BLaER1 treated with 17β-estradiol and CSF1 and Interleukin-3, amounts not matched to agents 10 nM and 100 nM (cell line): ENCODE measurements at regions not wholly inside any gene's neighbourhood (a gene's known extent, or its start where the extent isn't known, plus 50 kb on each side); places are given as distances from the start of the nearest gene placed in this dataset.

Experiments
- H3K27ac ChIP-seq, 11 experiments: shearing (Covaris generic); formaldehyde crosslinking; 2 replicates each; pipeline ENCODE4 v1.8.1; 2022
- H3K27me3 ChIP-seq, 11 experiments: shearing (Covaris generic); formaldehyde crosslinking; 2 replicates each; pipeline ENCODE4 v1.8.1; 2022
- H3K36me3 ChIP-seq, 11 experiments: shearing (Covaris generic); formaldehyde crosslinking; 2 replicates each; pipeline ENCODE4 v1.8.1; 2022
- H3K4me1 ChIP-seq, 10 experiments: shearing (Covaris generic); formaldehyde crosslinking; 2 replicates each; pipeline ENCODE4 v1.8.1; 2022
- H3K4me2 ChIP-seq, 11 experiments: shearing (Covaris generic); formaldehyde crosslinking; 2 replicates each; pipeline ENCODE4 v1.8.1; 2022
- H3K4me3 ChIP-seq, 10 experiments: shearing (Covaris generic); formaldehyde crosslinking; 2 replicates each; pipeline ENCODE4 v1.8.1; 2022
- H3K9ac ChIP-seq, 11 experiments: shearing (Covaris generic); formaldehyde crosslinking; 2 replicates each; pipeline ENCODE4 v1.8.1; 2022
- H3K9me3 ChIP-seq, 11 experiments: shearing (Covaris generic); formaldehyde crosslinking; replicated peaks in 1 of 11; 2 replicates each; pipeline ENCODE4 v1.8.1; 2022
- H4K20me1 ChIP-seq, 11 experiments: shearing (Covaris generic); formaldehyde crosslinking; 2 replicates each; pipeline ENCODE4 v1.8.1; 2022
- Cebpa-rat ChIP-seq, 11 experiments: shearing (Covaris generic); IDR thresholded peaks; 2 replicates each; pipeline ENCODE4 v1.8.1; 2022

DNA sequence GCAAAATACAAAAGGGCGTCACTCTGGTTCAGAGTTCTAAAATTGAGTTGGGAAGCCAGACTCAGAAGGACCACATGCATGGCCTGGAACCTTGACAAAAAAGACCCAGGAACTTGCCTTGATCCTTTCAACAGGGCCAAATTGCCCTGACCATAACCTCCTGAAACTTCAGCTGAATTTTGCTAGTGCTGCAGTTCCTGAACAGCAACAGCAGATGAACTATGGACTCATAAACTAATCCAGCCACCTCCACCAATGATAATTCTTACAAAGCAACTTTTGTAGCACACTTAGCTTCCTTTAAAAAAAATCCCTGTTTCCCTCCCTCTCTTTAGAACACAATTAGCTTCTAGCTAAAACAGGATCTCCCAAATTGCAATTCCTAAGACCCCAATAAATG lies 155.9 kb downstream of the MAT2B start:
- Histone ChIP-seq H3K4me1 (peaks cover 0 to 34% (median 19%) of the 10 kb centered on the region in 10 experiments; a peak in 14 of 20 replicates), H3K4me3 (no peak overlapping the region), H3K9ac (no peak overlapping the region), H3K27ac (peak overlapping the region in 3 of 11 experiments; percentile 23 to 40 (median 30); a peak in 4 of 22 replicates), H3K4me2 (peak overlapping the region in 6 of 11 experiments; percentile 12 to 66 (median 58); a peak in 9 of 22 replicates), H4K20me1 (no peaks in the 10 kb centered on the region), H3K27me3 (no peaks in the 10 kb centered on the region), H3K36me3 (no peaks in the 10 kb centered on the region), H3K9me3 (no peaks in the 10 kb centered on the region; a peak in 1 of 22 replicates)
- TF ChIP-seq Cebpa-rat (IDR thresholded peaks at IDR 0.05), result no peak

DNA sequence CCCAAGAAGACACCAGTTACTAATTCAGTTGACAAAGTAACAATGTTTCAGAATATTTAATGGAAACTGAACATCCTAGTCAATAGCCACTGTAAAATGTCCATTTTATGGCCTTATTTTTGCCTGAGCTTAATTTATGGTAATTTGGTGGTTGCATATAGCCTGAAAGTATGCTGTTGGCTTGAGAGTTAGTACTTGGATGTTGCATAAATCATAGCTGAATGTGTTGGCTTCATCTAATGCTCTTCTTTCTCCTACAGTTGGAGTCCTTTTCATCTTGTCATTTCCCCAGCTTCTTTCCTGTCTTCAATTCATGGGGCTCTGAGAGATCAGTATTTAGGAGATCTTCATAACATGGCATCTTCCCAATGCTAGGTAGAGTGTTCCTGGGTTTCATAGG lies 164.6 kb downstream of the MAT2B start:
- Histone ChIP-seq H3K9me3 (no peaks in the 10 kb centered on the region), H3K9ac (no peak overlapping the region), H3K4me3 (no peak overlapping the region), H3K36me3 (no peaks in the 10 kb centered on the region), H4K20me1 (no peaks in the 10 kb centered on the region), H3K27ac (no peak overlapping the region), H3K4me2 (no peak overlapping the region), H3K4me1 (no peaks in the 10 kb centered on the region), H3K27me3 (no peaks in the 10 kb centered on the region)
- no peak for TF ChIP-seq Cebpa-rat (IDR thresholded peaks at IDR 0.05)

DNA sequence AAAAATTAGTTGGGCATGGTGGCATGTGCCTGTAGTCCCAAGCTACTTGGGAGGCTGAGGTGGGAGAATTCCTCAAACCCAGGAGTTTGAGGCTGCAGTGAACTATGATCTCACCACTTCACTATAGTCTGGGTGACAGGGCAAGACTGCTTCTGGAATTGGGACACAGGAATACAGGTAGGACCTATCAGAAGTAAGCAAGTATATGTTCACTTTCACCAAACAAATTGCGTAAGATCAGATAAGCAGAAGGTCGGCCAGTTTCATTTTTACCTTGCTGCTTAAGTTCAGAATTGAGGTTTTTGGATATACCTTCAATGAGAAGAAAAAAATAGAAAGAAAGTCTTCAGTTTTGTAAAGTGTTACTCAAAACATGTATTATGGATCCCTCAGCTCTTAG lies 171.7 kb downstream of the MAT2B start:
- TF ChIP-seq Cebpa-rat (IDR thresholded peaks at IDR 0.05), result peak in 5 of 11 experiments; percentile 7 to 46 (median 43); a peak in 3 of 22 replicates
- no peaks in the 10 kb centered on the region for H3K4me1 ChIP-seq
- H3K36me3 ChIP-seq, result no peaks in the 10 kb centered on the region
- no peak overlapping the region for H3K4me3 ChIP-seq
- no peak overlapping the region for H3K9ac ChIP-seq
- no peak overlapping the region for H3K27ac ChIP-seq
- H3K4me2 ChIP-seq, result no peak overlapping the region
- no peaks in the 10 kb centered on the region for H3K27me3 ChIP-seq
- H3K9me3 ChIP-seq, result no peaks in the 10 kb centered on the region
- H4K20me1 ChIP-seq, result no peaks in the 10 kb centered on the region

DNA sequence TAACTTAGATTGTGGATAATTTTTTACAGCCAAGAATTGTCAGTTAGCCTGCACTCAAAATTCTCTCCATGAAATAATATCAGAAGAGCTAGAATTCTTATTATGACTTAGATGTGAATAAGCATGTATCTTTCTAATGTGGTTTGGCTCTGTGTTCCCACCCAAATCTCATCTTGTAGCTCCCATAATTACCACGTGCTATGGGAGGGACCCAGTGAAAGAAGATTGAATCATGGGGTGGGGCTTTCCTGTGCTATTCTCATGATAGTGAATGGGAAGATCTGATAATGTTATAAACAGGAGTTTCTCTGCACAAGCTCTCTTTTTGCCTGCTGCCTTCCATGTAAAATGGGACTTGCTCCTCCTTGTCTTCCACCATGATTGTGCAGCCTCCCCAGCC lies 176.8 kb downstream of the MAT2B start:
- Histone ChIP-seq H3K4me2 (no peak overlapping the region), H3K27me3 (no peaks in the 10 kb centered on the region), H3K36me3 (no peaks in the 10 kb centered on the region), H3K4me1 (no peaks in the 10 kb centered on the region), H3K9ac (no peak overlapping the region), H3K9me3 (no peaks in the 10 kb centered on the region), H3K4me3 (no peak overlapping the region), H4K20me1 (no peaks in the 10 kb centered on the region), H3K27ac (no peak overlapping the region)
- no peak for TF ChIP-seq Cebpa-rat (IDR thresholded peaks at IDR 0.05)

DNA sequence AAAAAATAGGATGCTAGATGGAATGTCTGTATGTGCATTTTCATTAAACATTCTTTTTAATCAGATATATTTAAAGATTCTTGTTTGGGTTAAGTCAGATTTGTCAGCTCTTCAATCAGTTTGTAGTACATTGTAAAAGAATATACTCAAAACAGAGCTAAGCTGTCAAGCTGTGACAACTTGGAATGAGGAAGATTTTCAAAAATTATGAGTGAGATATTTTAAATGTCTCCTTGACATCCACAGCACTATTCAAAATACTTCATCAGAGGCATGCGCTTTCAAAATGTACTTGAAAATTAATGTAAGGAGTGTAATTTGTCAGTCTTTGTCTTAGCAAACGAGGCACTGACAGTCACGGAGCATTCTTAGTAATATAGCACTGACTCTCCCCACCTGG lies 182.0 kb downstream of the MAT2B start:
- Histone ChIP-seq H3K9me3 (no peaks in the 10 kb centered on the region), H3K27ac (no peak overlapping the region), H4K20me1 (no peaks in the 10 kb centered on the region), H3K4me3 (no peak overlapping the region), H3K9ac (no peak overlapping the region), H3K36me3 (no peaks in the 10 kb centered on the region), H3K4me2 (no peak overlapping the region), H3K27me3 (no peaks in the 10 kb centered on the region), H3K4me1 (no peaks in the 10 kb centered on the region)
- no peak for TF ChIP-seq Cebpa-rat (IDR thresholded peaks at IDR 0.05)

DNA sequence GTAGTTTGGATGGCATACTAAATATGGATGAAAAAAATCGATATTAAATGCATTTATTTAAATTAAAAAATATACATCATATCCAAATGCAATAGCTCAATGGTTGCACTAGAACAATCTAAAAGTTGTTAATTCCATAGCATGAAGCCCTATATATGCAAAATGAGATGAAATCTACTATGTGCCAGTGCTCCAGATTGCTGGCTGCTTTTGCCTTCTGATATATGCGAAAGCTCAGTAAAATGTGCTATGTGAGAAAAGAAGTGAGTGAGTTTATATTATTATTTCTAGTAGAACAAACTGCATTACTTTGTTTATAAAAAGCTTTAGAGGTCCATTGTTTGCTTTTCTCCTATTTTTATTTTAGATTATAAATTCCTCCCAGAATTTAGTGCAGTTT lies 186.7 kb downstream of the MAT2B start:
- H3K9ac ChIP-seq, result no peak overlapping the region
- H3K27me3 ChIP-seq, result no peaks in the 10 kb centered on the region
- no peak for TF ChIP-seq Cebpa-rat (IDR thresholded peaks at IDR 0.05)

DNA sequence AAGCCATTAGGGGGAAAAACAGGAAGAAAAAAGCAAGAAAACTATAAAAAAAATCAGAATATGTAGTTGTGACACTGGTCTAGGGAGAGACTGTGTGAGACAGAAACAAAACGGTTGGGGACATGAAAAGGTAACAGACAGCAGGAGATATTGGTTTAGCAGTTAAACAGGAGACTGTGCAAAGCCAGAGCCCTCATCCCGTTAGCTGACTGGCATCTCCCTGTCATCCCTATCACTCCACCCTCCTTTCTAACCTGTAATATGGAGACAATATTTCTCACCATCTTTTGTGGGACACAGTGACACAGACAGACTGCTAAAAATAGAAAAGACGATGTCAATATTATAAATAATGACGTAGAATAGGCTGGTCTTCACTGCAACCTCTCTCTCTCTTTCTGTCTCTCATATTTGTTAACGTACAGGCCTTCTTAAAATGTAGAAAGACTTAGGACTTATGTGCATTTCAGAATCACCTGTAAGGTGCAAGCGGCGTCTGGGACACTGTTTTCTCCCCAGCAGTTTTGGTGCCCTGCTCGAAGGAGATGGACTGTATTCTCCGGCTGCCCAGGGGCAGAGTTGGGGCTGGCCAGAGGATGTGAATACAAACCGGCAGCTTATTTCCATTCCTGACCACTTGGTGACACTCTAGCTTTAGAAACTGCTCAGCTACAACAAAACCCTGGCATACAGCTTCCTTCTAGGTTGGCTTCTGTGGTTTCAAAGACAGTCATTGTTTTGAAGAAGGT lies 190.6 kb downstream of the MAT2B start:
- no peak for TF ChIP-seq Cebpa-rat (IDR thresholded peaks at IDR 0.05)

More for the DNA sequence above, 186.7 kb downstream of the MAT2B start:
- no peak overlapping the region for H3K27ac ChIP-seq
- H3K36me3 ChIP-seq, result no peaks in the 10 kb centered on the region
- H4K20me1 ChIP-seq, result no peaks in the 10 kb centered on the region
- H3K4me2 ChIP-seq, result no peak overlapping the region
- no peak overlapping the region for H3K4me3 ChIP-seq
- peaks cover 0 to 4% (median 0%) of the 10 kb centered on the region in 10 experiments; a peak in 1 of 20 replicates for H3K4me1 ChIP-seq
- no peaks in the 10 kb centered on the region for H3K9me3 ChIP-seq

DNA sequence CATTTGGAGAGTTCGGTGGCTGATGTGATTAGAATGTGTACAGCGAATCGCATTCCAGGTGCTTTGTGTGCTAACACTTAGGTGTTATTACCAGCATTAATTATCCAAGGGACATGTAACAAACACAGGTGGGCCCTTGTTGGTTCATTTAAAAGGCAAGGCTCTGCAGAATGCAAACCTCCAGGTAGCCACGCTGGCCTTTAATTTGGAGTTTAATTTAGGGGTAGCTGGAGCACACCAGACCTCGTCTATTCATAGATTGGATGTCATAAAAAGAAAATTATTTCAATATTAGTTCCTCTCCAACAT lies 191.1 kb downstream of the MAT2B start:
- Histone ChIP-seq H3K4me3 (no peak overlapping the region), H3K9ac (no peak overlapping the region), H3K4me2 (peak overlapping the region in 1 of 11 experiments; percentile 27; a peak in 1 of 22 replicates), H3K27ac (no peak overlapping the region), H3K27me3 (no peaks in the 10 kb centered on the region), H3K36me3 (no peaks in the 10 kb centered on the region), H3K9me3 (no peaks in the 10 kb centered on the region), H4K20me1 (no peaks in the 10 kb centered on the region), H3K4me1 (peaks cover 0 to 4% (median 0%) of the 10 kb centered on the region in 10 experiments; a peak in 1 of 20 replicates)
- no peak for TF ChIP-seq Cebpa-rat (IDR thresholded peaks at IDR 0.05)

More for the DNA sequence above, 190.6 kb downstream of the MAT2B start:
- Histone ChIP-seq H3K4me3 (no peak overlapping the region), H3K4me1 (peaks cover 0 to 4% (median 0%) of the 10 kb centered on the region in 10 experiments; a peak in 1 of 20 replicates), H3K36me3 (no peaks in the 10 kb centered on the region), H4K20me1 (no peaks in the 10 kb centered on the region), H3K9ac (no peak overlapping the region), H3K9me3 (no peaks in the 10 kb centered on the region), H3K4me2 (no peak overlapping the region), H3K27me3 (no peaks in the 10 kb centered on the region), H3K27ac (no peak overlapping the region)

DNA sequence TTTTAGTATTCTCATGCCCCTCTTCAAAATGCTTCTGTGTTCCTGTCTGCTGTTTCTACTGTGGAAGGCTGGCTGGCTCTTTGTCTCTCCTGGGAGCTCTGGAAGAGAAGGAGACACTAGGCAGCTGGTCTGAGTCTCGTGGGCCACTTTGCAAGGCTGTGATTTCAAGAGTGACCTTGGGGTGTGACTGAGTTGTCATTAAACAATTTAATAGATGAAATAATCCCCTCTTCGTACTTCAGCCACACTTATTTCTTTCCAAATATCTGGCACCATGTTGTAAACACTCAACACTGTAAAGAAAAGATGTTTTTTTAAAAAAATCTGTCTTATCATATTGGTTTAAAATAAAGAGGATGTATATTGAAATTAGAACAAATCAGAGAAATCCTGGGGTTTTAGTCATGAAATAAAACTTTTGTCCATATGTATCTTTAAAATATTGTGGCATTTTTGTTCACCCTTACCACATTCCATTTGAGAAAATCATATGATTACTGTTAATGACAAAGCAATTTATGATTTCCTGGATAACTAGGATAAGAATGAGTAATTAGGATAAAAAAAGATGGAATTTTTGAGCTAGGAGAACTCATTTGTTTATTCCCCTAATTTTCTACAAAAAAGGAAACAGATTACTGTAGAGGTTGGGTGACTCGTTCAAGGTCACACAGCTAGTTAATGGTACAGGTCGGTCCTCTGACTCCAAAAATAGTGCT lies 200.8 kb downstream of the MAT2B start:
- Histone ChIP-seq H3K36me3 (no peaks in the 10 kb centered on the region), H3K4me1 (no peaks in the 10 kb centered on the region), H3K4me2 (no peak overlapping the region), H3K27me3 (no peaks in the 10 kb centered on the region), H3K27ac (no peak overlapping the region), H3K4me3 (no peak overlapping the region), H4K20me1 (no peaks in the 10 kb centered on the region), H3K9me3 (no peaks in the 10 kb centered on the region), H3K9ac (no peak overlapping the region)
- no peak for TF ChIP-seq Cebpa-rat (IDR thresholded peaks at IDR 0.05)
